HG02938 (cell line): ENCODE measurements at regions not wholly inside any gene's neighbourhood (a gene's known extent, or its start where the extent isn't known, plus 50 kb on each side); places are given as distances from the start of the nearest gene placed in this dataset.
"Not testable (repeated sequence)": the region's sequence is repeated elsewhere in the genome, so short reads cannot be mapped to it uniquely, and the experiment has no call there.

Experiments used
- ATAC-seq: cut with Tn5 transposase; IDR thresholded peaks from one replicate; pipeline ENCODE4 v1.9.1; 2021; ENCODE audit warnings: mild to moderate bottlenecking, moderate library complexity; ENCODE audit not compliant: unreplicated experiment

DNA sequence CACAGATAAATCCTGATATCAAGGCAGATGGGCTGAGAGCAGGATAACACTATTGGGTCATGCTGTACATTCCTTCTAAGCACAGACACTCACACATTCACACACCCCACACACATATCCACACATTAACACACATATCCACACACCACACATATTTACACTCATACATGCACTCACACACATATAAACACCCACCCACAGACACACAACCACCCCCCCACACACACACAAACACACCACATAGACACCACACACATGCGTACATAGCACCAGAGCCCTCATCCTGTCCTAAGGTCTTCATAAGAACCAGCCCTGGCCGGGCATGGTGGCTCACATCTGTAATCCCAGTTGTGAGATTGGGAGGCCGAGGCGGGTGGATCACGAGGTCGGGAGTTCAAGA lies 322.3 kb upstream of the ADCY2 start:
- ATAC-seq = no peak

DNA sequence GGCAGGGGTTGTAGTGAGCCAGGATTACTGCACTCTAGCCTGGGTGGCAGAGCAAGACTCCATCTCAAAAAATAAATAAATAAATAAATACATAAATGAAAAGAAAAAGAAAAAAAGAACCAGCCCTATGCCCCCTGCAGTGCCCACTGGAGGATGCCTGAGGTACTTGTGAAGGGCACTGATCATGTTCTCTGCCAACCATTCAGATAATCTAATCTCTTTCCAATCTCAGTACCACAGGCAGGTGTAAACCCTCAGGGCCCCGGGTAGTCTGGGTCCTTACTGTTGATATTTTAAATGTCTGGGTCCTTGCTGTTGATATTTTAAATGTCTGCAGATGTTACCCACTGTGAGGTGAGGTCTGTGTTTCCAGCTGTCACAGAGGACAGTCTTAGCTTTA lies 321.8 kb upstream of the ADCY2 start:
- ATAC-seq = no peak

DNA sequence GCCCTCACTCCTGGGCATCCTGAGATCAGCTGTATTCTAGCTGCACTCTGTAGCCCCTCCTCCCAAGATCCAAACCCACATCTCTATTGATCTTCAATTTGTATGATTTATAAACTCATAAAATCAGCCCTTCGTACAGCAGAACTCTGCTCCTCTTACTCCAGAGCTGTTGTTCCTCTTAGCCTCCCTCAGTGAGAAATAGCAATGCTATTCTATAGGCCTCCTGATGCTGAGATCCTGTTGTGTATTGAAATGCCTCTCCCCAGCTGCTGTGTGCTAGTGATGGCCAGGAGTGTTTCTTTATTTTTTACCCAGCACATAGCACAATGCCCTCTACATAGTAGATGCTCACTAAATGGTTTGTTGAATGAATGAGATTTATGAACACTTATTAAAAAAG lies 320.5 kb upstream of the ADCY2 start:
- no peak for ATAC-seq

DNA sequence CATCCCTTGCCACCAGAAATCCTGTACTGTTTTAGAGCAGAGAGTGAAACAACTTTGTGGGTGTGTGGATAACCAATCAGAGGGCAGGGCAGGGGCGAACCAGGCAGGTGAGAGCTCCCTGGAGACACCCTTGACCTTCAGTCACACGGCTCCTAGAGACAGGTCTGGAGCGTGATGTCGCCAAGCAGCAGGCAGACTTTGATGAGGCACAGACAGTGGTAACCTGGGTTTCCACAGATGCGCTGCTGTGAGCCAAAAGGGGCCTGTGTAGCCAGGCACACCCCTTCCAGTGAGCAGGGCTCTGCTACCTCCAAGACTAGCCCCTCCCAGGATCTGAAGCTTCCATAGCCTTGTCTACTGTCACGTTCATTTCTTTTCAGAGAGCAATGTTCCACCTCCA lies 317.8 kb upstream of the ADCY2 start:
- ATAC-seq = no peak

DNA sequence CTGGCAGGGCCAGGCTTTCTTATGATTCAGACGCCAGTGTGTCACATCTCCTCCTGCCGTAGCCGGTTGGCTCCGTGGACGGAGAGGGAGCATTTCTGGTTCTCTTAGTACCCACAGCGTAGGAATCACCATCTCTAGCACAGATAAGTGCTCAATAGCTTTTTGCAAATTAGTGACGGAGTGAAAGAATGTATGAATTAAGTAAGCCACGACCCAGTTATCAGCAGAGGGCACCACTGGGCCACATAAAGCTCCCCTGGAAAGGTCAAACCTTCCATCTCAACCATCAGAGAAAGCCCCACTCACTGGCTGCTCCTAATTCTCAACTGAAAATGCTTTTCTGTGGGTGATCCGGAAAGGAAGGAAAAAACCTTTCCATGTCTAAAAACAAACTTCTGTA lies 317.0 kb upstream of the ADCY2 start:
- no peak for ATAC-seq

DNA sequence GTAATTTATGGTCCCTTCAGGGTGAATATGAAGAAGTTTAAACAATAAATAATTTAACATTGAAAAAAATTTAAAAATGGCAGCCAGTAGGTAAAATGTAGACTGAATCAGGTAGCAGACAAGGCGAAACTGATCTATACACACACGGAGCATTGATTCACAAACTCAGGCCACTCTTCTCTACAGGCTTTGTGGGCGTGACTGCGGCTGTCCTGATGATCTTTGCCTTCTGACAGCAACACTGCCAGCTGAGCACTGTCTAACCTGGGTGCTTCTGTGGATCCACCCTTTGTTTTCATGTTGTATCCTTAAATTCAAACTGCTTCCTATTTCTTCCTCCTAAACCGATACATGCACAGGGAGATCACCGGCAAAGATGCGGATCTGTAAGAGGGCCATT lies 315.4 kb upstream of the ADCY2 start:
- ATAC-seq = no peak

DNA sequence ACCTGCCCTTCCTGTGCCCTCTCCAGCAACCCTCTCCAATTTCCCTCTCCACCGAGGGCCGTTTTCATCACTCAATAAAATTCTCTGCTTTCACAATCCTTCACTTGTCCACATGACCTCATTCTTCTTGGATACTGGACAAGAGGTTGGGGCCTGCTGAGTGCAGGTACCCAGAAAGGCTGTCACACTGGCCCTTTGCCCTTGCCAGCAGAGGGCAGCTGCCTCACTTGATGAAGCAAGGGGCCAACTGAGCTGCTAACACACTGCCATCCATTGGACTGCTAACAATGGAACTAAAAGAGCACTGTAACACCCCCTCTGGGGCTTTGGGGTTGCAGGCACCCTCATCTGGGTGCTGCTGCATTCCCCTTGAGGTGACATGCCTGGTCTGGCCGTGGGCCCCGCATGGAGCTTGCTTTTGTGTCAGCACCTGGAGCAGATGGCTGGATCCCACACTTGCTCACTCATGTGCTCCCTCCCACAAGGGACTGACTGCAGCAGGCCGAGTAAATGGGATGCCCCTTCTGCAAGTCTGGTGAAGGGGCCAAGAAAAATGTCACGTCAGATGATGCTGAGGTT lies 308.1 kb upstream of the ADCY2 start:
- no peak for ATAC-seq

DNA sequence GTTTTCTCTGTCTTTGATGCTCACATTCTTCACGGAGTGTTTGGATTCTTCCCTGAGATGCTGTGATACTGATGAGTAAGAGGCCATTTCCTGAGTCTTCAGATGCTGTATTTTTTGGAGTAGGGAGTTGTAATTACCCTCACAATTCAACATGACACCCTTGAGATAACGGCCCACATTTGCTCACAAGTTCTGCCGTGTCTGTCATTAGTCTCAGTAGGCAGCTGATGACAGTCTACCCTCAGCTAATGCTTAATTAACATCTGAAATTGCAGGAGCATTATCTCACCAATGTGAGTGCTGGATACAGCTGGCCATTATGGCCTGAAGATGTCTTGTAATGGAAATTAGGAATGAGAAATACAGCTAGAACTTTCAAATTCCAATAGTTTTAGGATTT lies 307.1 kb upstream of the ADCY2 start:
- ATAC-seq = no peak

DNA sequence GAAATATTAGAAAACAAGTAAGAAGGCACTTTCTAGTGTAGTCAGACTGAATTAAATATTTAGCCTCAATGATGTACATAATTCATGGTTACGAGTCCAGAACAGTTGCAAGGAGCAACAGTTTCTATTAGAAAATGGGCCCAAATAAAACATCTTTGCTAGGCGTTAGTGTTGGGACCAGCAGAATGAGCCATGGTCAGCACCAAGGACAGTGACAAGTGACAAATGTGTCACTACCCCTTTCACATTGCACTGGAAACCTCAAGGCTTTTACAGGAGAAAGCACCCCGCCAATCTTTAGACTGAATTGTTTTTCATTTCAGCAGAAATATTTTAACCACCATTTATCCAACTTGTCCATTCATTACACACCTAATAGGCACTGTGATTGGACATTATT lies 301.3 kb upstream of the ADCY2 start:
- no peak for ATAC-seq

DNA sequence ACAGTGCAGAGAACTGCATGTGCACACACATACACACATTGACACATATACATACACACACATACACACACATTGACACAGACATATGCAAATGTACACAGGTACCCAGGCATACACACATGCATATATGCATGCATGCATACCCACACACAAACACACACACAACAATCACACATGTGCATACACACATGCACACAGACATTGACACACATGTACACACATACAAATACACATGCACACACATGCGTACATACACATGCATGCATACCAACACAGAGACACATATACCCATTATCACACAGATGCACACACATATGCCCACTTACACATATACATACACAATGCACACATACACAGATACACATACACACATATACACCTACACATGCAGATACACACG lies 299.6 kb upstream of the ADCY2 start:
- ATAC-seq = no peak

DNA sequence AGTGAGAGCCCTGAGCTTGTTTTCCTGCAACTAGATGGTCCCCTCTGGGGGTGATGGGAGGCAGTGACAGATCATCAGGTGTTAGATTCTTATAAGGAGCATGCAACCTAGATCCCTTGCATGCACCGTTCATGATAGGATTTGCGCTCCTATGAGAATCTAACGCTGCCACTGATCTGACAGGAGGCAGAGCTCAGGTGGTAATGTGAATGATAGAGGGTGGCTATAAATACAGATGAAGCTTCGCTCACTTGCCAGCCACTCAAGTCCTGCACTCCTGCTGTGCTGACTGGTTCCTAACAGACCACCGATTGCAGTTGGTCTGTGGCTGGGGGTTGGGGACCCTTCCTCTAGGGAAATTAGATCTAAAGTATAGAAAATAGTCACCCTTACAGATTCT lies 290.6 kb upstream of the ADCY2 start:
- ATAC-seq = no peak

DNA sequence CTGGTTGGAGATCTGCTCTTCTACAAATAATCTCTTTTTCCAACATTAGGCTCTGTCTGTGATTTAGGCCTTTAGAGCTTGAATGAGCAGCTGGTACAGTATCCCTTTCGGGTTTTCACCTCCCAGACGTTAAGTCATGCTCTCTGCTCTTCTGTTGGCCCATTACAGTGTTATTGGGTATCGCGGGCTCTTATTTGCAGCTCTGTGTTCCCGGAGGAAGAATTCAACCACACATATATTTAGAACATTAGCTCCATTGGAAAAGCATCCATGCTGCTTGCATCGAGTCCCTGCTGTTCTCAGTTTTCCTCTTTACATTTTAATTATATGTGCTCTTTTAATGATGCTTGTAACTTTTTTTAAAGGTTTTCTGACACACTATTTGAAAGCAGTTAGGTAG lies 278.0 kb upstream of the ADCY2 start:
- no peak for ATAC-seq

DNA sequence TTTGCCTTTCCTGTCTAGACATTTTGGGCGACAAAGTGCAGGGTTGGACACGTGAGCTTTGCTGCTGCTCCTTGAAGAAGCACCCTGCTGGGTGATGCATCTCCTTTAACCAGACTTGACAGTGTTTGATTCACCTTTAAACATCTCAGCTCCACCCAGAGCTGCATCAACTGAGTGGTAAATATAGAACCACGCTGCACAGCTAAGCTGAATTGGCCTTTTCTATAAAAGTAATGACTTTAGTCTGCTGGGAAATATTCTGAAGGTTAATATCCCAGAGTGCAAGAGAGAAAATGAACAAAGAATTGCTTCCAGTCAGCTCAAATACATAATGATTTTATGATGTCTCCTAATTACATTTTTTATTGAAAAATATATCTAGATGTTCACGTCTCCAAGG lies 264.3 kb upstream of the ADCY2 start:
- ATAC-seq = no peak

DNA sequence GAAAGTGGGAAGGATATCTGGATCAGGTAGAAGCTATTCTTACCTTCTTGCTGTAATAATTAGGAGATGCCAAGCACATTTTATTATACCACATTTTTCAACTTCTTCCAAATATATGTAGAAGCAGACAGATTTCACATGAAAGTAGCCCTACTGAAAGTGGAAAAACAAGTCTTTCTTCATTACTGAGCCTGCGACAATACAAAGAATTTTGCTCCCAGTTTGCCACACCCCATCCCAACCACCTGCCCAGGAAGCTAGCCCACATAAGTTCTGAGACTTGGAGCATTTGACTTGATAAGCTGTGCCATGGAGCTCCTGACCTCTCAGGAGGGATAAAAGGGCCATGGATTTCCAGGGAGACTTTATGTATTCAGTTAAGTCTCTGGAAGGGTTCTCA lies 249.1 kb upstream of the ADCY2 start:
- no peak for ATAC-seq

DNA sequence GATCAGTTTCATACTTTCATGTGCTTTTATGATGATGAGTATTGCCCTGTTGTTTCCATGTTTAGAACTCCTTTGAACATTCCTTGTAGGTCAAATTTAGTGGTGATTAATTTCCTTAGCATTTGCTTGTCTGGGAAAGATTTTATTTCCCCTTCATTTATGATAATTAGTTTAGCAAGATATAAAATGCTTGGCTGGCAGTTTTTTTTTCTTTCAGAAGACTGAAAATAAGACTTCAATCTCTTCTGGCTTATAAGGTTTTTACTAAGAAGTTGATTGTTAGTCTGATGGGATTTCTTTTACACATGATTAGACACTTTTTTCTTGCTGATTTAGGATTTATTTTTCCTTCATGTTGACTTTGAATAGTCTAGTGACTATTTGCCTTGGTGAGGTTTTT lies 238.9 kb upstream of the ADCY2 start:
- no peak for ATAC-seq

DNA sequence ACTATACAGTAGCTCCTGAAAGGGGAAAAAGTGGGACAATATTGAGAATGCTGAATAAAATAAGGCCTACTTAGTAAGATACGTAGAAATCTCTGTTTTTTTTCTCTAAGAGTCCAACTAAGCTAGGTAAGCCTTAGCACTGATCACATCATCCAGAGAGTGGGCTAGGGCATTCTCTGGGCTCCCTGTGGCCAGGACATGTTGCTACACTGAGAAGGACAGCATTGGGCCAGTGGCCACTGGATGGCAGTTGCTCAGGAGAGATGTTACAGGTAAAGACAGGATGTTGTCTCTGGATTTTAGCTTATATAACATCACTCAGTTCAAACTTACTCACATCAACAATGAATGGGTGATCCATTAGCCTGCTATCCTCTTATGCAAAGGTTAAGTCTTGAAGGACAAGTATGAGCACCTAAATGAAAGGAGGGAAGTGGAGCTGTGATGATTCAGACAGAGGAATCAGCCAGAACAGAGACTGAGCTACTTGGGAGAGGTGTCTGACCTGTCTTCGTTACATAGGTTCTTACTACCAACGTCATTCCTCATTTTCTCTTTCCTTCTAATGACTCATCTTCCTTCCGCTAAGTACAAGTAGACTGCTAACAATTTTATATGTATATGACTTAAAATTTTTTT lies 226.6 kb upstream of the ADCY2 start:
- ATAC-seq = no peak

DNA sequence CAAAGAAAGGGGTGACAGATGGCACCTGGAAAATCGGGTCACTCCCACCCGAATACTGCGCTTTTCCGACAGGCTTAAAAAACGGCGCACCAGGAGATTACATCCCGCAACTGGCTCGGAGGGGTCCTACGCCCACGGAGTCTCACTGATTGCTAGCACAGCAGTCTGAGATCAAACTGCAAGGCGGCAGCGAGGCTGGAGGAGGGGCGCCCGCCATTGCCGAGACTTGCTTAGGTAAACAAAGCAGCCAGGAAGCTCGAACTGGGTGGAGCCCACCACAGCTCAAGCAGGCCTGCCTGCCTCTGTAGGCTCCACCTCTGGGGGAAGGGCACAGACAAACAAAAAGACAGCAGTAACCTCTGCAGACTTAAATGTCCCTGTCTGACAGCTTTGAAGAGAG lies 225.2 kb upstream of the ADCY2 start:
- not testable (repeated sequence) for ATAC-seq

DNA sequence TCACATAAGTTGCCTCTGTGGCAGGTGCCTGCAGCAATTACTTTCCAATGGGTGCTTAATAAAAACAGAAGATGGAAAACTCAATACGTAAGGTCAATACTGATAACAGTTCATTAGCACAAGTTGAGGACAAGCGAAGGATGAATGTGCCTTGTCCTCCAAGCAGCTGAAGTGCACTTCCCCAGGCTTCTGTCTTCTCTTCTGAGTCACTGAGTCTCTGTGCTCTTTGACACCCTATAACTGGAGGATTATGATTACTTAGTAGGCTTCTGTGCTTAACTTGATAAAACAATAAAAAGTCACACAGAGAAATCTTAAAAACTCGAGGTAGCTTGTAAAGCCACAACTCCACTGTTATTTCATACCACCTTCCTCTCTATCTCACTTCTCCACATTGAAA lies 216.6 kb upstream of the ADCY2 start:
- no peak for ATAC-seq

DNA sequence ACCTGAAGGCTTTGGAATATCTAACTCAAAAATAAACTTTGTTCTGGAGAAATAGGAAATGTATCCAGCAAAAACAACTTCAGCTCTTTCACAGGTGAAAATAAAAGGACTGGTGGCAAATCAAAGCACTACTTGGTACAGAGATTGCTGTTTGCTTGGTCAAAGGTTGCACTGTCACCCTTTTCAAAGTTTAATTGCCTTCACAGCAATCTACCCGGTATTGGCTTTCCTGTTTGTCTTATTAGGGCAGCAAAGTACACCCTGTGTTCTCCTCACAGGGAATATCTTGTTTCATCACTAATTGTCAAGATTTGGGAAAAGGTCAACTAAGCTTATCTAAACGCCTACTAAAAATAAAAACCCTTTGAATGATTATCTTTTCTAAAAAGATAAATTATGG lies 214.1 kb upstream of the ADCY2 start:
- no peak for ATAC-seq

DNA sequence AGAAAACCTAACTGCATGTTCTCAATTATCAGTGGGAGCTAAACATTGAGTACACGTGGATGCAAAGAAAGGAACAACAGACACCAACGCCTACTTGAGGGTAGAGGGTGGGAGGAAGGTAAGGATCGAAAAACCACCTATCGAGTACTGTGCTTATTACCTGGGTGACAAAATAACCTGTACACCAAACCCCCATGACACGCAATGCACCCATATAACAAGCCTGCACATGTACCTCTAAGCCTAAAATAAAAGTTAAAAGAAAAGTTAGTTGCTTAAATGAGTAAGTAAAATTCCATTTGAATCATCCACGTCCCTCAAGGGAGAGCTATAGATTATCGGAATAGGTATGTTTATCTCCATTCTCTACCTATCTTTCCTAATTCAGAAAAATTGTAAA lies 210.2 kb upstream of the ADCY2 start:
- no peak for ATAC-seq

DNA sequence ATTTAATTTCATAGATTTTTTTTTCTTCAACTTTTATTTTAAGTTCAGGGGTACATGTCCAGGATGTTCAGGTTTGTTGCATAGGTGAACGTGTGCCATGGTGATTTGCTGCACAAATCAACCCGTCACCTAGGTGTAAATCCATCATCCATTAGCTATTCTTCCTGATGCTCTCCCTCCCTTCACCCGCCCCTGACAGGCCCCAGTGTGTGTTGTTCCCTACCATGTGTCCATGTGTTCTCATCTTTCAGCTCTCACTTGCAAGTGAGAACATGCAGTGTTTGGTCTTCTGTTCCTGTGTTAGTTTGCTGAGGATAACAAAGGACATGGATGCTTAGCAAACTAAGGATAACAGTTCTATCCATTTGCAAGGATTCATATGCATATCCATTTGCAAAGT lies 209.1 kb upstream of the ADCY2 start:
- no peak for ATAC-seq

DNA sequence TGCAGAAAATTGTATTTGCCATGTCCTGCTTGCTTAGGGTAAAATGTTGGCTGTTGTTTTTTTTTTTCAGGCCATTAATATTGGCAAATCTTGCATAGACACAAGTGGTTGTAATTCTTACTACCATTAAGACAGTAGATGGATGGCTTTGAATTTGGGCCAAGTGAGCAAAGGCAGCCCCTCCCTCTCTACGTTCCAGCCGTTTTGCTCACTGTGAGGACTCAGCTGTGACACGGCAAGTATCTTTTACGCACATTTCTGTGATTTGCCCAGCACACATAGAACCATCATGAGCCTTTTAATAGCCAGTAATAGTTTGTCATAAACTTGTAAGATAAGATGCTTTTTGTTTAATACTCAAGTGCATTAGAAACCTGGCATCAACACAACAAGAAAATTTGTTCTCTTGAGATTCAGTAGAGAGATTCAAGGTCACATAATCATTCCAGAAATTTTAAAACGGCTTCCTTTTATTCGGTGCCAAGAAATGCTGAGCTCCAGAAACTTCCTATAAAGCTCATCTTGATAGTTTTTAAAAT lies 205.2 kb upstream of the ADCY2 start:
- ATAC-seq = no peak

DNA sequence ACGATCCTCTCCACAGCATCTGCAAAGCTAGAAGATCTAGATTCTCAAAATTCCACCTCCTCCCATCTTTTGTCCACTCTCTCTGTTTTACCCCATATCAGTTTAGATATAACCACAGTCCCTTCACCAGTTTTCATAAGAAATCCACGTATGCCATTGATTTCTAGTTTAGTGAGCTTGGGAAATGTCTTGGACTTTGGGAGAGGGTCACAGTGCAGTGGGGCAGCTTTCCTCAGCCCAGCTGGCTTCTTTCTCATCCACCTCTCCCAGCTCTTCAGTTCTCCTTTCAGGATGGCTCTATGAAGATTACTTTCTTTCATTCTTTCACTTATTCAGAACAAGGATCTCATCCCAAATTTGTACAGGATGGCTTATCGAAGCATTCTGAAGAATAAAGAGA lies 203.9 kb upstream of the ADCY2 start:
- ATAC-seq = no peak
